ENCODE measurements at regions not wholly inside any gene's neighbourhood (a gene's known extent, or its start where the extent isn't known, plus 50 kb on each side); places are given as distances from the start of the nearest gene placed in this dataset.

DNA sequence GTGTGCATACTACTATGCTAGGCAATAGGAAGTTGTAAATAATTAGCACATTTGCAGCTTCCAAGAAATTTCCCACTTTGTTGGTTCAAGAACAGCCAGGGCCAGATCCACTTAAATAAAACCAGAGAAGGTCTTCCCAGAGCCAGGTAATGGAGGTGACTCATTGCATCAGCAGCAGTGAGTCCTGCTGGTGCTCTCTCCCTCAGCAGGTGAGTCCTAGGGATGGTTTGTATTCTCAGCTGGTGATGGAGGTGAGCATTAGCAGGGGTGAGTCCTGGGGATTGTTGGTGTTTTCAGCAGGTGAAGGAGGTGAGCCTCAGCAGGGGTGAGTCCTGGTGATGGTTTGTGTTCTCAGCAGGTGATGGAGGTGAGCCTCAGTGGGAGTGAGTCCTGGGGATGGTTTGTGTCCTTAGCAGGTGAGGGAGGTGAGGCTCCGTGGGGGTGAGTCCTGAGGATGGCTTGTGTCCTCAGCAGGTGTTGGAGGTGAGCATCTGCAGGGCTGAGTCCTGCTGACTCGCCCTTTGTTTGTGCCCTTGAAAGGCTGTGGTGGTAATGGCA is 232.8 kb upstream of the EXOC2 start:
- Histone ChIP-seq H3K9ac (ENCODE audit: low read depth, low read length) (no peak overlapping the region), H2AFZ (ENCODE audit: low read depth, low read length) (no peak overlapping the region), H3K27ac (ENCODE audit: low read length) (no peak overlapping the region), H3K4me2 (ENCODE audit: insufficient read depth, low read length) (no peak overlapping the region), H3K4me1 (ENCODE audit: insufficient read depth, low read length) (no peaks in the 10 kb centered on the region), H3K4me3 (ENCODE audit: low read depth in 1 of 2, low read length in 2 of 2) (no peak overlapping the region), H4K20me1 (ENCODE audit: insufficient read depth, low read length) (no peaks in the 10 kb centered on the region), H3K9me3 (ENCODE audit: insufficient read depth, low read length, severe bottlenecking) (peaks cover 11% of the 10 kb centered on the region), H3K27me3 (ENCODE audit: insufficient read depth, low read length, poor library complexity) (no peaks in the 10 kb centered on the region), H3K79me2 (ENCODE audit: insufficient read depth, low read length) (no peaks in the 10 kb centered on the region), H3K36me3 (ENCODE audit: insufficient read depth, low read length) (no peaks in the 10 kb centered on the region)
- no peak for TF ChIP-seq EZH2 (IDR thresholded peaks at IDR 0.05; ENCODE audit: borderline replicate concordance, low read depth, low read length, severe bottlenecking)
- TF ChIP-seq, protein P1, sequence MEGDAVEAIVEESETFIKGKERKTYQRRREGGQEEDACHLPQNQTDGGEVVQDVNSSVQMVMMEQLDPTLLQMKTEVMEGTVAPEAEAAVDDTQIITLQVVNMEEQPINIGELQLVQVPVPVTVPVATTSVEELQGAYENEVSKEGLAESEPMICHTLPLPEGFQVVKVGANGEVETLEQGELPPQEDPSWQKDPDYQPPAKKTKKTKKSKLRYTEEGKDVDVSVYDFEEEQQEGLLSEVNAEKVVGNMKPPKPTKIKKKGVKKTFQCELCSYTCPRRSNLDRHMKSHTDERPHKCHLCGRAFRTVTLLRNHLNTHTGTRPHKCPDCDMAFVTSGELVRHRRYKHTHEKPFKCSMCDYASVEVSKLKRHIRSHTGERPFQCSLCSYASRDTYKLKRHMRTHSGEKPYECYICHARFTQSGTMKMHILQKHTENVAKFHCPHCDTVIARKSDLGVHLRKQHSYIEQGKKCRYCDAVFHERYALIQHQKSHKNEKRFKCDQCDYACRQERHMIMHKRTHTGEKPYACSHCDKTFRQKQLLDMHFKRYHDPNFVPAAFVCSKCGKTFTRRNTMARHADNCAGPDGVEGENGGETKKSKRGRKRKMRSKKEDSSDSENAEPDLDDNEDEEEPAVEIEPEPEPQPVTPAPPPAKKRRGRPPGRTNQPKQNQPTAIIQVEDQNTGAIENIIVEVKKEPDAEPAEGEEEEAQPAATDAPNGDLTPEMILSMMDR (IDR thresholded peaks at IDR 0.05; ENCODE audit: borderline replicate concordance, extremely low read depth, low read length, poor library complexity, severe bottlenecking), result no peak
- DNase-seq, result no peak
- ATAC-seq (ENCODE audit: insufficient read depth, low read depth), result no peak

DNA sequence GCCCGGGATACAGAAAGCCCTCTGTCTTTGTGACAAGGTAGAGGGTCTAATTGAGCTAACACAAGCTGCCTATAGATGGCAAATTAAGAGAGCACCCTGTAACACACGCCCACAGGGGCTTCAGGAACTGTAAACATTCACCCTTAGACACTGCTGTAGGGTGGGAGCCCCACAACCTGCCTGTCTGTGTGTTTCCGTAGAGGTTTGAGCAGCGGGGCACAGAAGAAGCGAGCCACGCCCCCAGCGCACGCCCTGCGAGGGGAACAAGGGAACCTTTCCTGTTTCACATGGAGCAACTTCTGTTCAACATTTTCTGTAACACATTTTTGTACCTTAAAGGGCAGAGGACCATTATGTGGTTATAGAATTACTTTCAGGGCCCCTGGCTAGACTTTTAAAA is 231.7 kb upstream of the EXOC2 start:
- H3K27me3 ChIP-seq (ENCODE audit: insufficient read depth, low read length, poor library complexity), result no peaks in the 10 kb centered on the region
- no peak overlapping the region for H3K4me2 ChIP-seq (ENCODE audit: insufficient read depth, low read length)
- H4K20me1 ChIP-seq (ENCODE audit: insufficient read depth, low read length), result no peaks in the 10 kb centered on the region
- H3K4me1 ChIP-seq (ENCODE audit: insufficient read depth, low read length), result no peaks in the 10 kb centered on the region
- no peak overlapping the region for H3K9ac ChIP-seq (ENCODE audit: low read depth, low read length)
- peaks cover 15% of the 10 kb centered on the region for H3K9me3 ChIP-seq (ENCODE audit: insufficient read depth, low read length, severe bottlenecking)
- ATAC-seq (ENCODE audit: insufficient read depth, low read depth) (no peak), DNase-seq (no peak)
- TF ChIP-seq, protein P1 (IDR thresholded peaks at IDR 0.05; ENCODE audit: borderline replicate concordance, extremely low read depth, low read length, poor library complexity, severe bottlenecking), result no peak
- TF ChIP-seq EZH2 (IDR thresholded peaks at IDR 0.05; ENCODE audit: borderline replicate concordance, low read depth, low read length, severe bottlenecking), result no peak
- H3K27ac ChIP-seq (ENCODE audit: low read length), result no peak overlapping the region
- no peaks in the 10 kb centered on the region for H3K79me2 ChIP-seq (ENCODE audit: insufficient read depth, low read length)
- H3K36me3 ChIP-seq (ENCODE audit: insufficient read depth, low read length), result no peaks in the 10 kb centered on the region
- H3K4me3 ChIP-seq (ENCODE audit: low read depth in 1 of 2, low read length in 2 of 2), result no peak overlapping the region
- no peak overlapping the region for H2AFZ ChIP-seq (ENCODE audit: low read depth, low read length)

DNA sequence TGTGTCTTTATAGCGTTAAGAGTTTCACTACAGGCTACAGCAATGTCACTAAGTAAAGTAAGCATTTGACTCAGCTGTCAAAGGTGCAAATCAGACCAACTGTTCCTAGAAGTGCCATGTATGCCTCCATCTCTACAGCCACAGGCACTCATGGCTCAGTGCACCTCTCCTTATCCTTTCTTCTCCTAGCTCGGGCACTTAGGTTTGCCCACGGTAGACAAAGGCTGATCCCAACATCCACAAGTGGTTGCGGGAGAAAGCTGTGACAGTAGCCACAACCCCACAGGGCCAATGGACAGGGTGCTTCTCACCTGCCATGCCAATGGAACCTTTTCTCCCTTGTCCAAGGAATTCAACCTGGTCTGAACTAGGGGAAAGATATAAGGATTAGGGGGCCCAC is 228.5 kb upstream of the EXOC2 start:
- no peak for TF ChIP-seq EZH2 (IDR thresholded peaks at IDR 0.05; ENCODE audit: borderline replicate concordance, low read depth, low read length, severe bottlenecking)
- TF ChIP-seq, protein P1 (IDR thresholded peaks at IDR 0.05; ENCODE audit: borderline replicate concordance, extremely low read depth, low read length, poor library complexity, severe bottlenecking), result no peak
- H3K9ac ChIP-seq (ENCODE audit: low read depth, low read length), result no peak overlapping the region
- no peaks in the 10 kb centered on the region for H3K36me3 ChIP-seq (ENCODE audit: insufficient read depth, low read length)
- no peak overlapping the region for H3K27ac ChIP-seq (ENCODE audit: low read length)
- H3K79me2 ChIP-seq (ENCODE audit: insufficient read depth, low read length), result no peaks in the 10 kb centered on the region
- no peak overlapping the region for H3K4me2 ChIP-seq (ENCODE audit: insufficient read depth, low read length)
- no peak overlapping the region for H2AFZ ChIP-seq (ENCODE audit: low read depth, low read length)
- no peak overlapping the region for H3K4me3 ChIP-seq (ENCODE audit: low read depth in 1 of 2, low read length in 2 of 2)
- no peaks in the 10 kb centered on the region for H4K20me1 ChIP-seq (ENCODE audit: insufficient read depth, low read length)
- no peak for ATAC-seq (ENCODE audit: insufficient read depth, low read depth)
- H3K9me3 ChIP-seq (ENCODE audit: insufficient read depth, low read length, severe bottlenecking), result peaks cover 15% of the 10 kb centered on the region
- H3K4me1 ChIP-seq (ENCODE audit: insufficient read depth, low read length), result no peaks in the 10 kb centered on the region
- no peaks in the 10 kb centered on the region for H3K27me3 ChIP-seq (ENCODE audit: insufficient read depth, low read length, poor library complexity)
- DNase-seq, result no peak

DNA sequence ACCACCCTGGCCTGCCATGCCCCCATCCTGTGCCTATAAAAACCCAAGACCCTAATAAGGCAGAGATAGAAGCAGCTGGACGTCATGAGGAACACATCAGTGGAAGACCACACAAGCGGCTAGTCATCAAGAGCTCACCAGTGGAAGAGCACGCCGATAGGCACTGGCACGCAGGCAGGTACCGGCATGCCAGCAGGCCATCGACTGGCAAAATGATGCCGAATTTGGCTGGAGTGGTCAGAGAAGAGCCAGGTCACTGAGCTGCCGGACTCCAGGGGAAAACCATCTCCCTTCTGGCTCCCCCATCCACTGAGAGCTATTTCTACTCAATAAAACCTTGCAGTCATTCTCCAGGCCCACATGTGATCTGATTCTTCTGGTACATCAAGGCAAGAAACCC is 227.6 kb upstream of the EXOC2 start:
- Histone ChIP-seq H3K27ac (ENCODE audit: low read length) (no peak overlapping the region), H3K9me3 (ENCODE audit: insufficient read depth, low read length, severe bottlenecking) (peaks cover 15% of the 10 kb centered on the region), H3K4me3 (ENCODE audit: low read depth in 1 of 2, low read length in 2 of 2) (no peak overlapping the region), H2AFZ (ENCODE audit: low read depth, low read length) (no peak overlapping the region), H3K4me1 (ENCODE audit: insufficient read depth, low read length) (no peaks in the 10 kb centered on the region), H3K27me3 (ENCODE audit: insufficient read depth, low read length, poor library complexity) (no peaks in the 10 kb centered on the region), H4K20me1 (ENCODE audit: insufficient read depth, low read length) (no peaks in the 10 kb centered on the region), H3K9ac (ENCODE audit: low read depth, low read length) (no peak overlapping the region), H3K4me2 (ENCODE audit: insufficient read depth, low read length) (no peak overlapping the region), H3K36me3 (ENCODE audit: insufficient read depth, low read length) (no peaks in the 10 kb centered on the region), H3K79me2 (ENCODE audit: insufficient read depth, low read length) (no peaks in the 10 kb centered on the region)
- no peak for DNase-seq
- TF ChIP-seq, protein P1 (IDR thresholded peaks at IDR 0.05; ENCODE audit: borderline replicate concordance, extremely low read depth, low read length, poor library complexity, severe bottlenecking), result no peak
- TF ChIP-seq EZH2 (IDR thresholded peaks at IDR 0.05; ENCODE audit: borderline replicate concordance, low read depth, low read length, severe bottlenecking), result no peak
- ATAC-seq (ENCODE audit: insufficient read depth, low read depth), result no peak

Measured in DND-41 (cell line).